GM12874 (cell line): ENCODE measurements at regions not wholly inside any gene's neighbourhood (a gene's known extent, or its start where the extent isn't known, plus 50 kb on each side); places are given as distances from the start of the nearest gene placed in this dataset.

Experiments
- TF ChIP-seq, protein P1 (sequence below): IDR thresholded peaks from 2 replicates; pipeline ENCODE4 v1.5.1; 2011; ENCODE audit warnings: low read depth, mild to moderate bottlenecking, control low read depth, low read length, moderate library complexity; ENCODE audit not compliant: insufficient read depth

DNA sequence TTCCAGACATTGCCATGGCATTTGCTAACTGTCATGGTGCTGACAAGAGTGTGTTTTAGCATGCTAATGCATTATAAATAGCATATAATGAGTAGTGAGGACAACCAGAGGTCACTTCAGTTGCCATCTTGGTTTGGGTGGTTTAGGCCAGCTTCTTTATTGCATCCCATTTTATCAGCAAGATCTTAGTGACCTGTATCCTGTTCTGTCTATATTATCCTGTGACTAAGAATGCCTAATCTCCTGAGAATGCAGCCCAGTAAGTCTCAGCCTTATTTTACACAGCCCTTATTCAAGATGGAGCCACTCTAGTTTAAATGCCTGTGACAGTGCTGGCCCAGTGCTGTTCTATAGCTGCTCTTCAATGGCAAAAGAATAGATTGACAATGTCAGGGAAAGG lies 781.0 kb upstream of the ADGRB3 start:
- TF ChIP-seq, protein P1, sequence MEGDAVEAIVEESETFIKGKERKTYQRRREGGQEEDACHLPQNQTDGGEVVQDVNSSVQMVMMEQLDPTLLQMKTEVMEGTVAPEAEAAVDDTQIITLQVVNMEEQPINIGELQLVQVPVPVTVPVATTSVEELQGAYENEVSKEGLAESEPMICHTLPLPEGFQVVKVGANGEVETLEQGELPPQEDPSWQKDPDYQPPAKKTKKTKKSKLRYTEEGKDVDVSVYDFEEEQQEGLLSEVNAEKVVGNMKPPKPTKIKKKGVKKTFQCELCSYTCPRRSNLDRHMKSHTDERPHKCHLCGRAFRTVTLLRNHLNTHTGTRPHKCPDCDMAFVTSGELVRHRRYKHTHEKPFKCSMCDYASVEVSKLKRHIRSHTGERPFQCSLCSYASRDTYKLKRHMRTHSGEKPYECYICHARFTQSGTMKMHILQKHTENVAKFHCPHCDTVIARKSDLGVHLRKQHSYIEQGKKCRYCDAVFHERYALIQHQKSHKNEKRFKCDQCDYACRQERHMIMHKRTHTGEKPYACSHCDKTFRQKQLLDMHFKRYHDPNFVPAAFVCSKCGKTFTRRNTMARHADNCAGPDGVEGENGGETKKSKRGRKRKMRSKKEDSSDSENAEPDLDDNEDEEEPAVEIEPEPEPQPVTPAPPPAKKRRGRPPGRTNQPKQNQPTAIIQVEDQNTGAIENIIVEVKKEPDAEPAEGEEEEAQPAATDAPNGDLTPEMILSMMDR, result no peak

DNA sequence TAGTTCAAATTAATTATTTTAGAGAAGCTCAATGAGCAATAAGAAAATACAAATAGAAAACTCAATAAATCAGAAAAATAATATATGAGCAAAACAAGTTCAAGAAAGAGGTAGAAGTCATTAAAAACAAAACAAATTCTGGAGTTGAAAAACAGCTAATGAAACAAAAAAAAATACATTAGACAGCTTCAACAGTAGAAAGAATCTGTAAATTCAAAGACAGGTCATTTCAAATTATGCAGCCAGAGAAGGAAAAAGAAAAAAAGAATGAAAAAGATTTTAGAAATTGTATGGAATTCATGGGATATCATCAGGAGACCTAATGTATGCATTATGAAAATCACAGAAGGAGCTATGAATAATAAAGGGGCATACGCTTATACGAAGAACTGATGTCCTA lies 795.3 kb upstream of the ADGRB3 start:
- TF ChIP-seq, protein P1, result no peak

DNA sequence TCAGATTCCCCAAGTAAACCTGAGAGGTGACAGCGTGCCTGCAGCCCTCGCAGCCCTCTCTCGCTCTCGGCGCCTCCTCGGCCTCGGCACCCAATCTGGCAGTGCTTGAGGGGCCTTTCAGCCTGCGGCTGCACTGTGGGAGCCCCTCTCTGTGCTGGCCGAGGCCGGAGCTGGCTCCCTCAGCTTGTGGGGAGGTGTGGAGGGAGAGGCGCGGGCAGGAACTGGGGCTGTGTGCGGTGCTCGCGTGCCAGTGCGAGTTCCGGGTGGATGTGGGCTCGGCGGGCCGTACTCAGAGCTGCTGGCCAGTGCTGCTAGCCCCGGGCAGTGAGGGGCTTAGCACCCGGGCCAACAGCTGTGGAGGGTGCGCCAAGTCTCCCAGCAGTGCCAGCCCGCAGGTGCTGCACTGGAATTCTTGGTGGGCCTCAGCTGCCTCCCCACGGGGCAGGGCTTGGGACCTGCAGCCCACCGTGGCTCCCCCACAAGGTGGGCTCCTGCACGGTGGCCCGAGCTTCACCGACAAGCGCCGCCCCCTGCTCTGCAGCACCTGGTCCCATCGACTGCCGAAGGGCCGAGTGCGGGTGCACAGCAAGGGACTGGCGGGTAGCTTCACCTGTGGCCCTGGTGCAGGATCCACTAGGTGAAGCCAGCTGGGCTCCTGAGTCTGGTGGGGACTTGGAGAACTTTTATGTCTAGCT lies 809.7 kb upstream of the ADGRB3 start:
- TF ChIP-seq, protein P1, result no peak

DNA sequence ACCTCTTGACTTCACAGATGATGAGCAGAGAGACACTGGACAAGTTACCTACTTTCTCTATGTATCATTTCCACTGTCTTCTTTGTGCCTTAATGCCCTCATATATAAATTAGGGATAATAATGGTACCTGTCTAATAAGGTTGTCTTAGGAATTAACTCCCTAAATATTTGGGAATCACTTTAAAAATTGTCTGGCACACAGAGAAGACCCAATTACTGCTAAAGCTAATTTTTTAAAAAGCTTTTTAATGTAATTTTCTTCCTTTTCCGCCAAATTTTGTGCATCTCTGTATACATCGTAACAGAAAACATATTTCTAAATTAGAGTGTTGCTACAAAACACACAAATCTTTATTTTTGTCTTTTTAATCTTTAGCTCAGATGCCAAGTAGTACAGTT lies 816.8 kb upstream of the ADGRB3 start:
- TF ChIP-seq, protein P1, result no peak

DNA sequence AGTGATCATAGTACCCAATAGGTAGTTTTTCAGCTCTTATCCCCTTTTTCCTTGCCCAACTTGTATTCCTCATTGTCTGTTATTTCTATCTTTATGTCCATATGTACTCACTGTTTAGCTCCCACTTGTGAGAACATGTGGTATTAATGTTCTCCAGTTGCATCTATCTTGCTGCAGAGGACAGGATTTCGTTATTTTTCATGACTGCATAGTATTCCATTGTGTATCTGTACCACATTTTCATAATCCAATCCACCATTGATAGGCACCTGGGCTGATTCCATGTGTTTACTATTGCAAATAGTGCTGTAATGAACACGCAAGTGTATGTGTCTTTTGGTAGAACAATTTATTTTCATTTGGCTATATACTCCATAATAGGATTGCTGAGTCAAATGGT lies 819.5 kb upstream of the ADGRB3 start:
- TF ChIP-seq, protein P1, result no peak

DNA sequence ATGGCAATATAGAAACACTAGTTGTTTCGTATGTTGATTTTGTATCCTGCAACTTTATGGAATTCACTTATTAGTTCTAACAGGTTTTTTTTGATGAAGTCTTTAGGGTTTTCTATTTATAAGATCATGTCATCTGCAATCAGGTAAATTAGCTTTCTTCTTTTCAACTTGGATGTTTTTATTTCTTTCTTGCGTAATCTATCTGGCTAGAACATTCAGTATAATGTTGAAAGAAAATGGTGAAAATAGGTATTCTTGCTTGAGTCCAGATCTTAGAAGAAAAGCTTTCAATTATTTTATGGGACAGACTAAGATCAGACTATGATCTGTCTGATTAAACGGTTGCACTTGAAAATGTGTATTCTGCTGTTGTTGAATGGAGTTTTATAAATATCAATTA lies 820.8 kb upstream of the ADGRB3 start:
- TF ChIP-seq, protein P1, result no peak

DNA sequence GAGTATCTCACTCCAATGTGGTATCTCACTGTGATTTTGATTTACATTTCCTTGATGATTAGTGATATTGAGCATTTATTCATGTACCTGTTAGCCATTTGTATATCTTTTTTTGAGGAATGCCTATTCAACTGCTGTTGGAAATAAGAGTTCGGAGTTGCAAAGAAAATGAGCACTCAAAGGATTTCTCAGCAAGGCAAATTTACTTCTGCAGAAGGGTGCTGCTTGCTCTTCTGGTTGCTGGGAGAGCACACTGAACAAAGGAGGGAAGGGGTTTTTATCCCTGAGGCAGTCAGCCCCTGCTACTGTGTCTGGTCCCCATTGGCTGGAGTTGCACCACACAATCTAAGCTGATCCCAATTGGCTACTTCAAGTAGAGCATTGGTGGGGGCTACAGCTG lies 822.4 kb upstream of the ADGRB3 start:
- TF ChIP-seq, protein P1, result no peak
